OCI-LY7 (cell line): ENCODE measurements at regions not wholly inside any gene's neighbourhood (a gene's known extent, or its start where the extent isn't known, plus 50 kb on each side); places are given as distances from the start of the nearest gene placed in this dataset.
"Not testable (repeated sequence)": the region's sequence is repeated elsewhere in the genome, so short reads cannot be mapped to it uniquely, and the experiment has no call there.

Source experiments
- CTCF ChIP-seq: fragments of 200-600 bp; sonication (generic); conservative IDR thresholded peaks from 2 replicates; pipeline ENCODE4 v1.5.1; 2014; ENCODE audit warnings: mild to moderate bottlenecking, antibody characterized with exemption, low read length, moderate library complexity, mixed read lengths
- EZH2phosphoT487 ChIP-seq: fragments of 200-600 bp; sonication (generic); IDR thresholded peaks from 2 replicates; pipeline ENCODE4 v1.6.1; 2018; ENCODE audit warnings: low read depth, borderline replicate concordance, mild to moderate bottlenecking, mixed run types, antibody characterized with exemption, low read length, moderate library complexity, mixed read lengths

- not testable (repeated sequence) for TF ChIP-seq CTCF, EZH2phosphoT487
These were observed 313.8 kb downstream of the OR4F29 start for GRCh38 chr1:137664-138063.
